ENCODE measurements at regions not wholly inside any gene's neighbourhood (a gene's known extent, or its start where the extent isn't known, plus 50 kb on each side); places are given as distances from the start of the nearest gene placed in this dataset.
"Not testable (repeated sequence)": the region's sequence is repeated elsewhere in the genome, so short reads cannot be mapped to it uniquely, and the experiment has no call there.

- H3K9me3 Mint-ChIP-seq; H3K27me3 Mint-ChIP-seq; H3K27ac Mint-ChIP-seq; CTCF ChIA-PET; POLR2A ChIA-PET; H3K4me1 Mint-ChIP-seq; H3K4me3 Mint-ChIP-seq; DNase-seq; H3K36me3 Mint-ChIP-seq (ENCODE audit: low read depth): not testable (repeated sequence)
Observed at GRCh38 chr9:39663713-39664112, 308.2 kb downstream of the SPATA31A1 start.

GRCh38 chr9:39665020-39665419 is 309.6 kb downstream of the SPATA31A1 start:
- CTCF ChIA-PET; DNase-seq; H3K36me3 Mint-ChIP-seq (ENCODE audit: low read depth); H3K27me3 Mint-ChIP-seq; H3K27ac Mint-ChIP-seq; H3K4me1 Mint-ChIP-seq; H3K9me3 Mint-ChIP-seq; POLR2A ChIA-PET; H3K4me3 Mint-ChIP-seq: not testable (repeated sequence)

GRCh38 chr9:39674437-39675210 is 319.2 kb downstream of the SPATA31A1 start:
- DNase-seq; H3K4me1 Mint-ChIP-seq; H3K27ac Mint-ChIP-seq; H3K9me3 Mint-ChIP-seq; H3K4me3 Mint-ChIP-seq; H3K36me3 Mint-ChIP-seq (ENCODE audit: low read depth); H3K27me3 Mint-ChIP-seq; CTCF ChIA-PET; POLR2A ChIA-PET: not testable (repeated sequence)

GRCh38 chr9:39675211-39675553 is 319.7 kb downstream of the SPATA31A1 start:
- H3K27me3 Mint-ChIP-seq; H3K4me1 Mint-ChIP-seq; H3K4me3 Mint-ChIP-seq; CTCF ChIA-PET; H3K9me3 Mint-ChIP-seq; POLR2A ChIA-PET; H3K27ac Mint-ChIP-seq; DNase-seq; H3K36me3 Mint-ChIP-seq (ENCODE audit: low read depth): not testable (repeated sequence)

- POLR2A ChIA-PET; H3K4me1 Mint-ChIP-seq; H3K9me3 Mint-ChIP-seq; H3K27ac Mint-ChIP-seq; H3K4me3 Mint-ChIP-seq; H3K27me3 Mint-ChIP-seq; H3K36me3 Mint-ChIP-seq (ENCODE audit: low read depth); CTCF ChIA-PET; DNase-seq: not testable (repeated sequence)
Observed at GRCh38 chr9:39678534-39679263, 323.2 kb downstream of the SPATA31A1 start.

- H3K9me3 Mint-ChIP-seq; H3K36me3 Mint-ChIP-seq (ENCODE audit: low read depth); POLR2A ChIA-PET; H3K27me3 Mint-ChIP-seq; H3K4me3 Mint-ChIP-seq; DNase-seq; H3K4me1 Mint-ChIP-seq; CTCF ChIA-PET; H3K27ac Mint-ChIP-seq: not testable (repeated sequence)
Observed at GRCh38 chr9:39680694-39681401, 325.4 kb downstream of the SPATA31A1 start.

- DNase-seq; H3K36me3 Mint-ChIP-seq (ENCODE audit: low read depth); H3K27ac Mint-ChIP-seq; H3K4me1 Mint-ChIP-seq; POLR2A ChIA-PET; H3K4me3 Mint-ChIP-seq; H3K27me3 Mint-ChIP-seq; CTCF ChIA-PET; H3K9me3 Mint-ChIP-seq: not testable (repeated sequence)
Observed at GRCh38 chr9:39728862-39729261, 373.4 kb downstream of the SPATA31A1 start.

GRCh38 chr9:39744898-39745297 is 389.4 kb downstream of the SPATA31A1 start:
- H3K4me3 Mint-ChIP-seq; CTCF ChIA-PET; H3K36me3 Mint-ChIP-seq (ENCODE audit: low read depth); DNase-seq; POLR2A ChIA-PET; H3K9me3 Mint-ChIP-seq; H3K27me3 Mint-ChIP-seq; H3K27ac Mint-ChIP-seq; H3K4me1 Mint-ChIP-seq: not testable (repeated sequence)

- DNase-seq; H3K9me3 Mint-ChIP-seq; H3K27ac Mint-ChIP-seq; H3K4me1 Mint-ChIP-seq; H3K4me3 Mint-ChIP-seq; H3K36me3 Mint-ChIP-seq (ENCODE audit: low read depth); POLR2A ChIA-PET; H3K27me3 Mint-ChIP-seq; CTCF ChIA-PET: not testable (repeated sequence)
Observed at GRCh38 chr9:39775570-39775969, 420.1 kb downstream of the SPATA31A1 start.

GRCh38 chr9:39791356-39791755 is 435.9 kb downstream of the SPATA31A1 start:
- H3K9me3 Mint-ChIP-seq; CTCF ChIA-PET; H3K27me3 Mint-ChIP-seq; DNase-seq; H3K36me3 Mint-ChIP-seq (ENCODE audit: low read depth); POLR2A ChIA-PET; H3K27ac Mint-ChIP-seq; H3K4me1 Mint-ChIP-seq; H3K4me3 Mint-ChIP-seq: not testable (repeated sequence)

- H3K36me3 Mint-ChIP-seq (ENCODE audit: low read depth); DNase-seq; H3K9me3 Mint-ChIP-seq; H3K4me3 Mint-ChIP-seq; H3K27ac Mint-ChIP-seq; CTCF ChIA-PET; H3K4me1 Mint-ChIP-seq; POLR2A ChIA-PET; H3K27me3 Mint-ChIP-seq: not testable (repeated sequence)
Observed at GRCh38 chr9:39797935-39798334, 442.5 kb downstream of the SPATA31A1 start.

GRCh38 chr9:39799252-39799651 is 443.8 kb downstream of the SPATA31A1 start:
- not testable (repeated sequence) for H3K27ac Mint-ChIP-seq, H3K4me3 Mint-ChIP-seq

GRCh38 chr9:39802561-39802960 is 447.1 kb downstream of the SPATA31A1 start:
- H3K4me3 Mint-ChIP-seq; H3K36me3 Mint-ChIP-seq (ENCODE audit: low read depth); DNase-seq; H3K27me3 Mint-ChIP-seq; CTCF ChIA-PET; H3K9me3 Mint-ChIP-seq; H3K4me1 Mint-ChIP-seq; POLR2A ChIA-PET; H3K27ac Mint-ChIP-seq: not testable (repeated sequence)

More at GRCh38 chr9:39799252-39799651, 443.8 kb downstream of the SPATA31A1 start:
- H3K36me3 Mint-ChIP-seq (ENCODE audit: low read depth); POLR2A ChIA-PET; CTCF ChIA-PET; H3K9me3 Mint-ChIP-seq; H3K27me3 Mint-ChIP-seq; H3K4me1 Mint-ChIP-seq; DNase-seq: not testable (repeated sequence)
